HCT116 (cell line): ENCODE measurements at regions not wholly inside any gene's neighbourhood (a gene's known extent, or its start where the extent isn't known, plus 50 kb on each side); places are given as distances from the start of the nearest gene placed in this dataset.

Experiments
- CTCF ChIP-seq, 3 experiments: fragments of 200-600 bp in 1 of 3; sonication (generic) in 1 of 3; IDR thresholded peaks in 2 of 3; conservative IDR thresholded peaks in 1 of 3; 2 replicates each; pipeline ENCODE4 v1.5.1; 2012 to 2017; ENCODE audit warnings: low read depth in 2 of 3, low read length in 2 of 3, antibody characterized with exemption in 1 of 3, borderline replicate concordance in 1 of 3, control low read depth in 1 of 3, mild to moderate bottlenecking in 1 of 3, mixed read lengths in 1 of 3, mixed run types in 1 of 3, moderate library complexity in 1 of 3; ENCODE audit not compliant: insufficient read depth in 1 of 3
- ELF1 ChIP-seq: IDR thresholded peaks from 2 replicates; pipeline ENCODE4 v1.6.1; 2012; ENCODE audit warnings: low read depth, borderline replicate concordance
- POLR2A ChIP-seq: IDR thresholded peaks from 2 replicates; pipeline ENCODE4 v1.7.0; 2011; ENCODE audit warnings: borderline replicate concordance; ENCODE audit not compliant: insufficient read depth, insufficient read length; ENCODE audit errors: extremely low read depth
- POLR2AphosphoS5 ChIP-seq: IDR thresholded peaks from 2 replicates; pipeline ENCODE4 v1.6.1; 2011; ENCODE audit warnings: mild to moderate bottlenecking, low read depth, low read length, moderate library complexity
- SIN3A ChIP-seq: IDR thresholded peaks from 2 replicates; pipeline ENCODE4 v1.6.1; 2012; ENCODE audit warnings: low read depth

DNA sequence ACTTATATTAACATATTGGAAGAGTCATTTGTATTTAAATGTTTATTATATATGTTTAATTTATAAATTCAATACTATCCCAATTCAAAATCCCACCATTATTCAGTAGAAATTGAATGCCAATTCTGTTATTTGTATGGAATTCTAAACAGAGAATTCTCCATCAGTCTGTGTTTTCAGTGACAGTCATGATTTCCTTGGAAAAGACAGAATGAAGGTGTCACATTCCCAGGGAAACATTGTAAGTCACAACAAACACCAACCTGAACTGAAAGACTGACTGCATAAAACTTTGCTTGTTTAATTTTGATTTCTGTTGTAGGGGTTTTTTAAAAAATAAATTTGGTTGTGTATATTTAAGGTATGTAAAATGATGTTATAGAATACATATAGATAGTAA is 769.8 kb upstream of the BCHE start:
- TF ChIP-seq CTCF (IDR thresholded peaks at IDR 0.05 in 2 of 3, conservative IDR thresholded peaks at IDR 0.05 in 1 of 3; ENCODE audit: borderline replicate concordance in 1 of 3, insufficient read depth in 1 of 3, low read depth in 2 of 3, low read length in 2 of 3) = no peak
- TF ChIP-seq ELF1 = no peak
- no peak for TF ChIP-seq SIN3A
- no peak for TF ChIP-seq POLR2A
- TF ChIP-seq POLR2AphosphoS5 = no peak
